ENCODE measurements at regions not wholly inside any gene's neighbourhood (a gene's known extent, or its start where the extent isn't known, plus 50 kb on each side); places are given as distances from the start of the nearest gene placed in this dataset.
A peak's percentile ranks its signal among the peaks of the same experiment; 100 is the strongest.

DNA sequence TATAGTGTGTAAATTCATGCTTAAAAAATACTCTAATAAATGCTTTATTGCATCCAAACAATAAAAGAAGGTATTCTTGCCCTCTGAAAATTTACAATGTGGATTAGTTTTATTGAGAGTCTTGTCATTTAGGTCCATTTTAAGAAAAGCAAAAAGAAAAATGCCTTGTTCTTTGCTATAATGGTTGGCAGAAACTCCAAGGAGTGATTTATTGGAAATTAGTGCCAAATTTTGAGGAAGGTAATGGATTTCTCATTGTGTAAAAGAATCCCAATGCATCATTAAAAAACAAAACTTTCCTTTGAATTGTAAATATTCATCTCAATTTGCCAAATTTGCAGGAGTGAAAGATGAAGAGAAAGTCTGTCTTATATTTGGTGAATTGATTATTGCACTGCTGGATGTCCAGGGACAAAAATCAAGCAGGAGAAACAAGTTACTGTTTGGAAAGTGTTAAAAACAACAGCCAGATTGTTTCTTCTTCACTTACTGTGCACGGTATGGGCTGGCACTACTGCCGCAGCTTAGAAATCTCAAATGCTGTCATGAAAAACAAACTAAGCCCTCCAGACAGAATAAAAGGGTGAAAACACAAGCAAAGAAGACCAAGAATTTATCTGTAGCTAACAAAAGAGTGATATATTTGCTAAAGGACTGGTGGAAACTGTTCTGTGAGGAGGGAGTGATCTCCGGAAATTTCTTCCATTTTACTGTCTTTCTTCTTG lies 511.7 kb downstream of the TMTC2 start:
- H4K5ac ChIP-seq (ENCODE audit: low read length): no peak overlapping the region
- no peak overlapping the region for H3K4me3 ChIP-seq (ENCODE audit: low read length)
- no peak overlapping the region for H3K4ac ChIP-seq (ENCODE audit: low read depth, low read length)
- H3K4me1 ChIP-seq (ENCODE audit: control insufficient read depth, low read depth, low read length): peaks cover 2% of the 10 kb centered on the region
- no peaks in the 10 kb centered on the region for H3K79me1 ChIP-seq (ENCODE audit: low read length)
- no peaks in the 10 kb centered on the region for H3K27me3 ChIP-seq (ENCODE audit: insufficient read depth, low read length, poor library complexity)
- no CpG with 5 or more reads among the region's 3 CpGs for WGBS (ENCODE audit: extremely low coverage, insufficient coverage, low lambda C conversion rate)
- no peak overlapping the region for H3K56ac ChIP-seq (ENCODE audit: low read length)
- H3K27ac ChIP-seq (ENCODE audit: low read depth, low read length): no peak overlapping the region
- peak overlapping the region; percentile 80 for H3K18ac ChIP-seq (ENCODE audit: low read length)
- H2BK15ac ChIP-seq (replicated peaks; ENCODE audit: low read depth): no peak overlapping the region
- H4K8ac ChIP-seq (ENCODE audit: low read depth, low read length): no peak overlapping the region
- no peak overlapping the region for H3K4me2 ChIP-seq (ENCODE audit: low read length)
- H3K23ac ChIP-seq (ENCODE audit: low read length): no peak overlapping the region
- H3K36me3 ChIP-seq (ENCODE audit: control insufficient read depth, insufficient read depth, low read length): no peaks in the 10 kb centered on the region
- no peaks in the 10 kb centered on the region for H3K79me2 ChIP-seq (ENCODE audit: control insufficient read depth, insufficient read depth, low read length)
- no peak overlapping the region for H2BK120ac ChIP-seq (ENCODE audit: low read depth, low read length)
- DNase-seq: peak; percentile 17
- H2BK5ac ChIP-seq (ENCODE audit: low read length): no peak overlapping the region
- H3K9ac ChIP-seq (ENCODE audit: low read length): no peak overlapping the region
- H2AK5ac ChIP-seq (ENCODE audit: low read length): no peak overlapping the region

DNA sequence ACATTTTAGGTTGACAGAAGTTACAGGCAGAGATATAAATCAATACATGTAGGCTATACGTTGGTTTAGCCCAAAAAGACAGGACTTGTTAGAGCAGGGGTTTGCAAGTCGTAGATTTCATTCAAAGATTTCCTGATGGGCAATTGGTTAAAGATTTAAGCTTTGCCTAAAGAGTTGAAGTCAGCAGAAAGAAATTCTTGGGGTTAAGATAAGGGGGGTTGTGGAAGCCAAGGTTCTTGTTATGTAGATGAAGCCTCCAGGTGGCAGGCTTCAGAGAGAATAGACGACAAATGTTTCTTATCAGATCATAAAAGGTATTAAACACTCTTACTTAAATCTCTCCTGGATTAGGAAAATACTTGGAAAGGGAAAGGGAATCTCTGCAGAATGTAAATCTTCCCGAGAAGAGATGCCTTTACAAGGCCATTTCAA lies 510.8 kb downstream of the TMTC2 start:
- no peaks in the 10 kb centered on the region for H3K79me2 ChIP-seq (ENCODE audit: control insufficient read depth, insufficient read depth, low read length)
- peak overlapping the region; percentile 13 for H2BK15ac ChIP-seq (replicated peaks; ENCODE audit: low read depth)
- no CpG with 5 or more reads among the region's 4 CpGs for WGBS (ENCODE audit: extremely low coverage, insufficient coverage, low lambda C conversion rate)
- no peak overlapping the region for H2BK120ac ChIP-seq (ENCODE audit: low read depth, low read length)
- no peaks in the 10 kb centered on the region for H3K27me3 ChIP-seq (ENCODE audit: insufficient read depth, low read length, poor library complexity)
- no peak overlapping the region for H3K27ac ChIP-seq (ENCODE audit: low read depth, low read length)
- no peak overlapping the region for H4K5ac ChIP-seq (ENCODE audit: low read length)
- no peak overlapping the region for H3K56ac ChIP-seq (ENCODE audit: low read length)
- no peak overlapping the region for H3K4me2 ChIP-seq (ENCODE audit: low read length)
- H3K4ac ChIP-seq (ENCODE audit: low read depth, low read length): no peak overlapping the region
- H4K8ac ChIP-seq (ENCODE audit: low read depth, low read length): no peak overlapping the region
- peak overlapping the region; percentile 24 for H2BK5ac ChIP-seq (ENCODE audit: low read length)
- peak overlapping the region; percentile 56 for H3K18ac ChIP-seq (ENCODE audit: low read length)
- H3K4me1 ChIP-seq (ENCODE audit: control insufficient read depth, low read depth, low read length): peaks cover 2% of the 10 kb centered on the region
- no peak overlapping the region for H3K23ac ChIP-seq (ENCODE audit: low read length)
- DNase-seq: peak; percentile 87
- H3K79me1 ChIP-seq (ENCODE audit: low read length): no peaks in the 10 kb centered on the region
- H3K36me3 ChIP-seq (ENCODE audit: control insufficient read depth, insufficient read depth, low read length): no peaks in the 10 kb centered on the region
- H2AK5ac ChIP-seq (ENCODE audit: low read length): no peak overlapping the region
- H3K9ac ChIP-seq (ENCODE audit: low read length): no peak overlapping the region
- no peak overlapping the region for H3K4me3 ChIP-seq (ENCODE audit: low read length)

DNA sequence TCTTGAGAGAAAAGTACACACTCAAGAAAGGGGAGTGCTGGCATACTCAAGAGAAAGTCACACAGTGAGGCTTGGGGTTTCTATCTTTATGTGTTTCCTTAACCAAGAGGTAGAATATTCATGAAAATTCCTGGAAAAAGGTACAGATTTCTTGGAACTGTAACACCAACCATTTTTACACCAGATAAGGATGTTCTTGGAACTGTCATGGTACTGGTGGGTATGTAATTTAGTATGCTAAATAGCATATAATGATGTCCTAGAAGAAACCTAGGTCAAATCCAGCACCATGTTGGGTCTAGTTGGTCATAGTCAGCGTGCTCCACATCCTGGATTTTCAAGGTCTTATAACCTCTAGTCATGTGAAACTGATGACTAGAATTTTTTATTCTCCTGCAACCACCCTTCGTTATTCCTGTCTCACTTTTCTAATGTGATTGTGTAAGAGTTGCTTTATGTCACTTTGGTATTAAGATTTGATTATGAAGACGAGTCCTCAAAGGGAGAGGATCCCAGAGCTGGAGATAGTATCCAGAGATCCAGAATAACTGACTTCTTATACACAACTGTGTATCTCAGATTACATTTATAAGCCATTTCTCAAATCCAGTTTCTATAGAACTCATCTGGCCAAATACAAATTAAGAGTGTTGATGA lies 510.1 kb downstream of the TMTC2 start:
- Histone ChIP-seq H2AK5ac (ENCODE audit: low read length) (no peak overlapping the region), H3K79me2 (ENCODE audit: control insufficient read depth, insufficient read depth, low read length) (no peaks in the 10 kb centered on the region), H3K4ac (ENCODE audit: low read depth, low read length) (no peak overlapping the region), H4K5ac (ENCODE audit: low read length) (no peak overlapping the region), H3K9ac (ENCODE audit: low read length) (no peak overlapping the region), H3K4me3 (ENCODE audit: low read length) (no peak overlapping the region), H3K79me1 (ENCODE audit: low read length) (no peaks in the 10 kb centered on the region), H3K4me2 (ENCODE audit: low read length) (no peak overlapping the region), H3K23ac (ENCODE audit: low read length) (no peak overlapping the region), H3K18ac (ENCODE audit: low read length) (peak overlapping the region; percentile 18), H2BK120ac (ENCODE audit: low read depth, low read length) (no peak overlapping the region), H3K4me1 (ENCODE audit: control insufficient read depth, low read depth, low read length) (peaks cover 2% of the 10 kb centered on the region), H4K8ac (ENCODE audit: low read depth, low read length) (no peak overlapping the region), H3K36me3 (ENCODE audit: control insufficient read depth, insufficient read depth, low read length) (no peaks in the 10 kb centered on the region), H2BK15ac (replicated peaks; ENCODE audit: low read depth) (no peak overlapping the region), H2BK5ac (ENCODE audit: low read length) (no peak overlapping the region), H3K27ac (ENCODE audit: low read depth, low read length) (no peak overlapping the region), H3K27me3 (ENCODE audit: insufficient read depth, low read length, poor library complexity) (no peaks in the 10 kb centered on the region), H3K56ac (ENCODE audit: low read length) (no peak overlapping the region)
- no peak for DNase-seq
- no CpG with 5 or more reads among the region's 3 CpGs for WGBS (ENCODE audit: extremely low coverage, insufficient coverage, low lambda C conversion rate)

DNA sequence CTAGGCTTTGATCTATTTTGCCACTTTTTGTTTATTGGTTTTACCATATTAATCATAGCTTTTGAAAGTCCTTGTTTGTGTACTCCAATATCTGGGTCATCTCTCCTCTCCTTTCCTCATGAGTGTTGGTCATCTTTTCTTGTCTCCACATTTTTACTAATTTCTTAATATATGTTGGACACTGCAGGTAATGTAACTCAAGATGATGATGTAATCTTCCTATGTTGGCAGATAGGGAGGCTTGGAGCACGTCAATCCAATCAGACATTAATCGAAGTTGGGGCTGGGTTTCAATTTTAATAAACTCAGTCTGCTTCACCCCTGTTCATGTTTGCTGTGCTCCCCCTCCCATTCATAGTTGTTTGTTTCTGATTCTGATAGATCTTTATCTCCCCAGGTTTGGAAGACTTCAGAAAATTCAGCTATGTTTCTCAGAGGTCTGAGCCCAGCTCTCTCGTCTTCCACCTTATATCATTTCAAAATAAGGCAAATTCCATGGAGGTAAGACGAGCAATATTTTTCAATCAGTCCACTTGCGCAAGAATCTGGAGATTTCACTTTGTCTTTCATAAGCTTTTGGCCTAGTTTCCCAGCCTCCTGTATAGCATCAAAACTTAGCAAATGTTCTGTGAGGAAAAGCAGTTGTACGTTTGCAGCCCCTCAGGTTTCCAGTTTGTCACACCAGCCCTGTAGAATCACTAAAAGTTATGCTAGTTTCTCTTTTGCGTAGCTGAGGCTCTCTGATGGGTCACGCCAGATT lies 504.1 kb downstream of the TMTC2 start:
- H2BK120ac ChIP-seq (ENCODE audit: low read depth, low read length): no peak overlapping the region
- WGBS (ENCODE audit: extremely low coverage, insufficient coverage, low lambda C conversion rate): no CpG with 5 or more reads among the region's 8 CpGs
- no peak overlapping the region for H3K18ac ChIP-seq (ENCODE audit: low read length)
- no peak for DNase-seq
- no peak overlapping the region for H2AK5ac ChIP-seq (ENCODE audit: low read length)
- no peak overlapping the region for H3K4me3 ChIP-seq (ENCODE audit: low read length)
- H3K79me2 ChIP-seq (ENCODE audit: control insufficient read depth, insufficient read depth, low read length): no peaks in the 10 kb centered on the region
- H3K4me2 ChIP-seq (ENCODE audit: low read length): no peak overlapping the region
- no peak overlapping the region for H3K27ac ChIP-seq (ENCODE audit: low read depth, low read length)
- H4K5ac ChIP-seq (ENCODE audit: low read length): no peak overlapping the region
- no peak overlapping the region for H3K56ac ChIP-seq (ENCODE audit: low read length)
- H3K79me1 ChIP-seq (ENCODE audit: low read length): no peaks in the 10 kb centered on the region
- H3K23ac ChIP-seq (ENCODE audit: low read length): no peak overlapping the region
- no peaks in the 10 kb centered on the region for H3K4me1 ChIP-seq (ENCODE audit: control insufficient read depth, low read depth, low read length)
- H4K8ac ChIP-seq (ENCODE audit: low read depth, low read length): no peak overlapping the region
- no peak overlapping the region for H2BK15ac ChIP-seq (replicated peaks; ENCODE audit: low read depth)
- no peaks in the 10 kb centered on the region for H3K36me3 ChIP-seq (ENCODE audit: control insufficient read depth, insufficient read depth, low read length)
- no peak overlapping the region for H2BK5ac ChIP-seq (ENCODE audit: low read length)
- no peaks in the 10 kb centered on the region for H3K27me3 ChIP-seq (ENCODE audit: insufficient read depth, low read length, poor library complexity)
- no peak overlapping the region for H3K9ac ChIP-seq (ENCODE audit: low read length)
- H3K4ac ChIP-seq (ENCODE audit: low read depth, low read length): no peak overlapping the region

DNA sequence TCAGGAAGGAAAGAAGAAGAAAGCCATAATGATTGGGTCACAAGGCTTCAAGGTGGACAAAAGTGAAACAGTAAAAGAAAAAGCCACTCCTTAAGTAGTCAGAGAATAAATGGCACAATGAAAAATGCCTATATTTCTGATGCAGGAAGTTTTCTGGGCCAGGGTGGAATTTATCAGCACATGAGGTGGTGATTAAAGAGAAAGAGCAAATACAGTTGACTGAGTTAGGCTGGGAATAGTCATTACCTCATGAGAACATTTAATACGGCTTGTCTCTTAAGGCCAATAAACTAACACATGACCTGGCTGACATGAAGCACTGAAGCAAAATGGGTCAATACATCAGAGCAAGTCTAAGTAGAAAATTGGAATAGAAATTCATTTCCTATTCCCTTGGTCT lies 499.7 kb downstream of the TMTC2 start:
- Histone ChIP-seq H3K23ac (ENCODE audit: low read length) (no peak overlapping the region), H4K5ac (ENCODE audit: low read length) (no peak overlapping the region), H3K36me3 (ENCODE audit: control insufficient read depth, insufficient read depth, low read length) (no peaks in the 10 kb centered on the region), H3K4me2 (ENCODE audit: low read length) (no peak overlapping the region), H3K9ac (ENCODE audit: low read length) (no peak overlapping the region), H3K56ac (ENCODE audit: low read length) (no peak overlapping the region), H2BK15ac (replicated peaks; ENCODE audit: low read depth) (no peak overlapping the region), H3K4me1 (ENCODE audit: control insufficient read depth, low read depth, low read length) (no peaks in the 10 kb centered on the region), H2AK5ac (ENCODE audit: low read length) (no peak overlapping the region), H2BK120ac (ENCODE audit: low read depth, low read length) (no peak overlapping the region), H3K4ac (ENCODE audit: low read depth, low read length) (no peak overlapping the region), H4K8ac (ENCODE audit: low read depth, low read length) (no peak overlapping the region), H3K27ac (ENCODE audit: low read depth, low read length) (no peak overlapping the region), H3K27me3 (ENCODE audit: insufficient read depth, low read length, poor library complexity) (no peaks in the 10 kb centered on the region), H3K4me3 (ENCODE audit: low read length) (no peak overlapping the region), H3K18ac (ENCODE audit: low read length) (no peak overlapping the region), H3K79me1 (ENCODE audit: low read length) (no peaks in the 10 kb centered on the region), H2BK5ac (ENCODE audit: low read length) (no peak overlapping the region), H3K79me2 (ENCODE audit: control insufficient read depth, insufficient read depth, low read length) (no peaks in the 10 kb centered on the region)
- DNase-seq: no peak
- WGBS (ENCODE audit: extremely low coverage, insufficient coverage, low lambda C conversion rate): no CpG with 5 or more reads among the region's 1 CpG
